OCI-LY7 (cell line): ENCODE measurements at regions not wholly inside any gene's neighbourhood (a gene's known extent, or its start where the extent isn't known, plus 50 kb on each side); places are given as distances from the start of the nearest gene placed in this dataset.

Experiments
- CTCF ChIP-seq: fragments of 200-600 bp; sonication (generic); conservative IDR thresholded peaks from 2 replicates; pipeline ENCODE4 v1.5.1; 2014; ENCODE audit warnings: mild to moderate bottlenecking, antibody characterized with exemption, low read length, moderate library complexity, mixed read lengths
- EZH2phosphoT487 ChIP-seq: fragments of 200-600 bp; sonication (generic); IDR thresholded peaks from 2 replicates; pipeline ENCODE4 v1.6.1; 2018; ENCODE audit warnings: low read depth, borderline replicate concordance, mild to moderate bottlenecking, mixed run types, antibody characterized with exemption, low read length, moderate library complexity, mixed read lengths

GRCh38 chr6:92415656-92416055, 1003.7 kb downstream of the EPHA7 start:
- TF ChIP-seq CTCF (no peak), EZH2phosphoT487 (no peak)
